HepG2 (cell line): ENCODE measurements at regions not wholly inside any gene's neighbourhood (a gene's known extent, or its start where the extent isn't known, plus 50 kb on each side); places are given as distances from the start of the nearest gene placed in this dataset.

Source experiments
- ATAC-seq: fragments of 200-7000 bp; cut with Tn5 transposase; 3 replicates; pipeline ENCODE4 v1.9.1; 2020; ENCODE audit warnings: mild to moderate bottlenecking, moderate library complexity
- BruUV-seq: library from RNA; stranded (reverse); fragments of 400-500 nt; replicated peaks from 2 replicates; lab custom pipeline; 2021; lab: Mats Ljungman, UMichigan
- CTCF ChIA-PET: fragments of 300-600 bp; formaldehyde crosslinking; extraction: SDS; loops from one replicate; lab custom pipeline; 2021; ENCODE audit warnings: low total read pairs, inconsistent platforms, low intra/inter-chr PET ratio; lab: Yijun Ruan, JAX
- POLR2A ChIA-PET: fragments of 350-600 bp; sonication (Branson Sonifier 250); formaldehyde crosslinking; loops from one replicate; lab custom pipeline; 2020; ENCODE audit warnings: antibody characterized with exemption, inconsistent platforms; lab: Yijun Ruan, JAX
- DNase-seq: peaks from one replicate; pipeline ENCODE4 v3.0.0-alpha.2; 2015; ENCODE audit warnings: low spot score
- FAIRE-seq: peaks from 3 replicates; lab custom pipeline; 2011; peaks lifted over from hg19 to GRCh38; lab: Jason Lieb, UNC
- H2AFZ ChIP-seq: one replicate; pipeline ENCODE4 v1.6.1; 2011; ENCODE audit warnings: low read length, inconsistent platforms
- H3K27ac ChIP-seq: fragments of 300-600 bp; 3 replicates; pipeline ENCODE4 v1.8.0; 2011; ENCODE audit warnings: mixed run types, mild to moderate bottlenecking, mixed read lengths, low read length, inconsistent platforms; ENCODE audit not compliant: insufficient read depth; ENCODE audit errors: extremely low read length
- H3K27me3 ChIP-seq, 2 experiments: fragments of 200-600 bp in 1 of 2; 2 replicates in 1 of 2; 3 replicates in 1 of 2; pipeline versions ENCODE4 v1.6.0 to v1.8.0; 2011; ENCODE audit warnings: low read length in 2 of 2, mild to moderate bottlenecking in 2 of 2, moderate library complexity in 2 of 2, inconsistent platforms in 1 of 2; ENCODE audit not compliant: insufficient read depth in 2 of 2, control insufficient read depth in 1 of 2
- H3K36me3 ChIP-seq, 2 experiments: fragments of 200-600 bp in 1 of 2; replicated peaks in 1 of 2; 2 replicates in 1 of 2; 3 replicates in 1 of 2; pipeline versions ENCODE4 v1.5.1 to v1.8.0; 2011; ENCODE audit warnings: low read length in 2 of 2, inconsistent platforms in 1 of 2; ENCODE audit not compliant: insufficient read depth in 2 of 2, control insufficient read depth in 1 of 2
- H3K4me1 ChIP-seq: 2 replicates; pipeline ENCODE4 v1.5.1; 2012; ENCODE audit warnings: low read length, inconsistent platforms; ENCODE audit not compliant: insufficient read depth
- H3K4me2 ChIP-seq: 2 replicates; pipeline ENCODE4 v1.6.0; 2011; ENCODE audit warnings: low read depth, low read length, inconsistent platforms
- H3K4me3 ChIP-seq, 3 experiments: fragments of 200-600 bp in 1 of 3; sonication (generic), shearing (Covaris generic) in 1 of 3; replicated peaks in 1 of 3; 2 replicates each; pipeline ENCODE4 v1.5.1; 2011 to 2016; ENCODE audit warnings: low read length in 3 of 3, inconsistent platforms in 2 of 3, low read depth in 2 of 3, mild to moderate bottlenecking in 2 of 3, control low read depth in 1 of 3, mixed read lengths in 1 of 3; ENCODE audit not compliant: insufficient read depth in 1 of 3
- H3K79me2 ChIP-seq: one replicate; pipeline ENCODE4 v1.6.1; 2011; ENCODE audit warnings: low read length, inconsistent platforms; ENCODE audit not compliant: insufficient read depth
- H3K9ac ChIP-seq: 2 replicates; pipeline ENCODE4 v1.6.0; 2011; ENCODE audit warnings: mild to moderate bottlenecking, low read depth, low read length, inconsistent platforms; ENCODE audit not compliant: insufficient read depth
- H3K9me3 ChIP-seq: 2 replicates; pipeline ENCODE4 v1.5.1; 2012; ENCODE audit warnings: mild to moderate bottlenecking, low read length
- H4K20me1 ChIP-seq: 2 replicates; pipeline ENCODE4 v1.6.0; 2011; ENCODE audit warnings: inconsistent platforms, mild to moderate bottlenecking, low read length, moderate library complexity; ENCODE audit not compliant: insufficient read depth
- GZF1 ChIP-seq: sonication (generic); formaldehyde crosslinking; IDR thresholded peaks from 2 replicates; pipeline ENCODE4 v1.5.1; 2020; ENCODE audit warnings: mild to moderate bottlenecking, missing genetic modification reagents
- MAFF ChIP-seq: IDR thresholded peaks from 2 replicates; pipeline ENCODE4 v1.6.1; 2011; ENCODE audit warnings: low read depth, low read length, improper control_type of control experiment
- TCF7L2 ChIP-seq: IDR thresholded peaks from 2 replicates; pipeline ENCODE4 v1.6.1; 2011; ENCODE audit warnings: mild to moderate bottlenecking, low read depth, low read length, moderate library complexity
- ZFX ChIP-seq: sonication (generic); formaldehyde crosslinking; IDR thresholded peaks from 2 replicates; pipeline ENCODE4 v1.4.0; 2020; ENCODE audit warnings: mild to moderate bottlenecking, low read depth, missing genetic modification reagents, moderate library complexity
- ZNF432 ChIP-seq: sonication (generic); formaldehyde crosslinking; IDR thresholded peaks from 2 replicates; pipeline ENCODE4 v1.5.0; 2020; ENCODE audit warnings: missing genetic modification reagents, mild to moderate bottlenecking, borderline replicate concordance
- ZNF616 ChIP-seq: sonication (generic); formaldehyde crosslinking; IDR thresholded peaks from 2 replicates; pipeline ENCODE4 v1.5.0; 2020; ENCODE audit warnings: low read depth, mild to moderate bottlenecking, missing genetic modification reagents
- WGBS: methylation state at CpG from one replicate; pipeline ENCODE4 v1.1.6; 2017; ENCODE audit warnings: low lambda C conversion rate; 5-methylcytosine and 5-hydroxymethylcytosine counted together
- in situ Hi-C: cut with HindIII; loops from 2 replicates; pipeline ENCODE4 v1.10.0; 2017; ENCODE audit warnings: low pct_unique_long_range_greater_than_20kb; ENCODE audit not compliant: extremely low pct_ligation_motif_present
- intact Hi-C: fragments of 100-400 bp; cut with micrococcal nuclease; formaldehyde crosslinking; loops from one replicate; pipeline ENCODE4 v1.10.0; 2022; ENCODE audit not compliant: unreplicated experiment
- TF ChIP-seq, protein P1 (sequence below): sonication (generic); formaldehyde crosslinking; IDR thresholded peaks from 2 replicates; pipeline ENCODE4 v1.4.0; 2020; ENCODE audit warnings: missing genetic modification reagents, borderline replicate concordance
- TF ChIP-seq, protein P2 (sequence below): sonication (generic); formaldehyde crosslinking; IDR thresholded peaks from 2 replicates; pipeline ENCODE4 v1.9.0; 2021; ENCODE audit warnings: missing genetic modification reagents, borderline replicate concordance
- TF ChIP-seq, protein P3 (sequence below): sonication (generic); formaldehyde crosslinking; IDR thresholded peaks from 2 replicates; pipeline ENCODE4 v1.4.0; 2020; ENCODE audit warnings: missing genetic modification reagents, borderline replicate concordance
- TF ChIP-seq, protein P4 (sequence below): sonication (generic); formaldehyde crosslinking; IDR thresholded peaks from 2 replicates; pipeline ENCODE4 v1.4.0; 2020; ENCODE audit warnings: low read depth, missing genetic modification reagents

DNA sequence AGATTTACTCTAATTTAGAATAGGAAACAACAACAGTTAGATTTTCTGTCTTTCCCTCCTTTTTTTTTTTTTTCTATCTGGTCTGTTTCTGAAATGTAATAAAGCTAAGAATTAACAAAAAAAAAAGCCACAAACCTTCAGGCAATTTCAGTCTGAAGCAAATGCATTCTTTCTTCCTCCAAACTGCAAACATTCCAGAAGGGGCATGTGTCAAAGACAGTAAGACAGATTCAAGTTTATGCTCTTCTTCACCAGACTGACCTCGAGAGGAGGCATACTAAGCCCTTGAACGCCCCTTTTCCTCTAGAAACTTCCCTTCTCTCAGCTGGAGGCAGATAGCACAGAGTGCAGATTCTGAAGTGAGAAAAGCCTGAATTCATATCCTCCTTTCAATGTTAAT is 654.6 kb upstream of the LMCD1 start (continued):
- no peak for TF ChIP-seq TCF7L2
- no peak for TF ChIP-seq ZNF616 (CRISPR knock-in tag)
- TF ChIP-seq, protein P1, sequence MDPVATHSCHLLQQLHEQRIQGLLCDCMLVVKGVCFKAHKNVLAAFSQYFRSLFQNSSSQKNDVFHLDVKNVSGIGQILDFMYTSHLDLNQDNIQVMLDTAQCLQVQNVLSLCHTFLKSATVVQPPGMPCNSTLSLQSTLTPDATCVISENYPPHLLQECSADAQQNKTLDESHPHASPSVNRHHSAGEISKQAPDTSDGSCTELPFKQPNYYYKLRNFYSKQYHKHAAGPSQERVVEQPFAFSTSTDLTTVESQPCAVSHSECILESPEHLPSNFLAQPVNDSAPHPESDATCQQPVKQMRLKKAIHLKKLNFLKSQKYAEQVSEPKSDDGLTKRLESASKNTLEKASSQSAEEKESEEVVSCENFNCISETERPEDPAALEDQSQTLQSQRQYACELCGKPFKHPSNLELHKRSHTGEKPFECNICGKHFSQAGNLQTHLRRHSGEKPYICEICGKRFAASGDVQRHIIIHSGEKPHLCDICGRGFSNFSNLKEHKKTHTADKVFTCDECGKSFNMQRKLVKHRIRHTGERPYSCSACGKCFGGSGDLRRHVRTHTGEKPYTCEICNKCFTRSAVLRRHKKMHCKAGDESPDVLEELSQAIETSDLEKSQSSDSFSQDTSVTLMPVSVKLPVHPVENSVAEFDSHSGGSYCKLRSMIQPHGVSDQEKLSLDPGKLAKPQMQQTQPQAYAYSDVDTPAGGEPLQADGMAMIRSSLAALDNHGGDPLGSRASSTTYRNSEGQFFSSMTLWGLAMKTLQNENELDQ: no peak

DNA sequence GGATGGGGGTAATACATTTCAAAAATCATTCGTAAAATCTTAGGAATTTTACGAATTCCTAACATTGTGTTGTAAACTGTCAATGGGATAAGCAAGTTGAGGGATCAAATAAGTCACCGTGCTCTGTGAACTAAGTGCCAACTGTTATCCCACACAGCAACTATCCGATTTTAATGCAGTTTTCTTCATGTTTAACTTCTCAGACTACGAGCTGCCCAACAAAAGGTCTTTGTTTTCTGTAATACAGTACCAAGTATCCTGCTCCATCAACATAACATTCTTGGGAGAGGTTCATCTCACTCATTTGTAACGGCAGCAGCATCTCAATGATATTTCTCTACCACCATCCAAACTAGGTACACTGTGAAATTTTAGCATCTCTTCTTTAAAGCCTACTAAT is 654.1 kb upstream of the LMCD1 start:
- Histone ChIP-seq H3K9ac (no peak overlapping the region), H2AFZ (no peak overlapping the region), H3K79me2 (no peaks in the 10 kb centered on the region), H3K27ac (no peak overlapping the region), H3K4me2 (no peak overlapping the region), H3K27me3 (no peaks in the 10 kb centered on the region), H3K4me3 (no peak overlapping the region), H3K4me1 (no peaks in the 10 kb centered on the region), H3K9me3 (peaks cover 50% of the 10 kb centered on the region), H4K20me1 (no peaks in the 10 kb centered on the region), H3K36me3 (no peaks in the 10 kb centered on the region)
- POLR2A ChIA-PET: no interaction called here
- DNase-seq: no peak
- CTCF ChIA-PET: no interaction called here
- intact Hi-C loops: no loop called here
- in situ Hi-C loops: no loop called here
- 26% methylated on average over 6 of the region's 6 CpGs for WGBS
- BruUV-seq: no TSS peak
- FAIRE-seq: no peak
- no peak for ATAC-seq
- TF ChIP-seq, protein P2, sequence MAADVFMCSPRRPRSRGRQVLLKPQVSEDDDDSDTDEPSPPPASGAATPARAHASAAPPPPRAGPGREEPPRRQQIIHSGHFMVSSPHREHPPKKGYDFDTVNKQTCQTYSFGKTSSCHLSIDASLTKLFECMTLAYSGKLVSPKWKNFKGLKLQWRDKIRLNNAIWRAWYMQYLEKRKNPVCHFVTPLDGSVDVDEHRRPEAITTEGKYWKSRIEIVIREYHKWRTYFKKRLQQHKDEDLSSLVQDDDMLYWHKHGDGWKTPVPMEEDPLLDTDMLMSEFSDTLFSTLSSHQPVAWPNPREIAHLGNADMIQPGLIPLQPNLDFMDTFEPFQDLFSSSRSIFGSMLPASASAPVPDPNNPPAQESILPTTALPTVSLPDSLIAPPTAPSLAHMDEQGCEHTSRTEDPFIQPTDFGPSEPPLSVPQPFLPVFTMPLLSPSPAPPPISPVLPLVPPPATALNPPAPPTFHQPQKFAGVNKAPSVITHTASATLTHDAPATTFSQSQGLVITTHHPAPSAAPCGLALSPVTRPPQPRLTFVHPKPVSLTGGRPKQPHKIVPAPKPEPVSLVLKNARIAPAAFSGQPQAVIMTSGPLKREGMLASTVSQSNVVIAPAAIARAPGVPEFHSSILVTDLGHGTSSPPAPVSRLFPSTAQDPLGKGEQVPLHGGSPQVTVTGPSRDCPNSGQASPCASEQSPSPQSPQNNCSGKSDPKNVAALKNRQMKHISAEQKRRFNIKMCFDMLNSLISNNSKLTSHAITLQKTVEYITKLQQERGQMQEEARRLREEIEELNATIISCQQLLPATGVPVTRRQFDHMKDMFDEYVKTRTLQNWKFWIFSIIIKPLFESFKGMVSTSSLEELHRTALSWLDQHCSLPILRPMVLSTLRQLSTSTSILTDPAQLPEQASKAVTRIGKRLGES (CRISPR knock-in tag): no peak
- TF ChIP-seq ZFX (CRISPR knock-in tag) (no peak), MAFF (no peak), GZF1 (no peak), ZNF432 (CRISPR knock-in tag) (no peak)
- TF ChIP-seq, protein P3, sequence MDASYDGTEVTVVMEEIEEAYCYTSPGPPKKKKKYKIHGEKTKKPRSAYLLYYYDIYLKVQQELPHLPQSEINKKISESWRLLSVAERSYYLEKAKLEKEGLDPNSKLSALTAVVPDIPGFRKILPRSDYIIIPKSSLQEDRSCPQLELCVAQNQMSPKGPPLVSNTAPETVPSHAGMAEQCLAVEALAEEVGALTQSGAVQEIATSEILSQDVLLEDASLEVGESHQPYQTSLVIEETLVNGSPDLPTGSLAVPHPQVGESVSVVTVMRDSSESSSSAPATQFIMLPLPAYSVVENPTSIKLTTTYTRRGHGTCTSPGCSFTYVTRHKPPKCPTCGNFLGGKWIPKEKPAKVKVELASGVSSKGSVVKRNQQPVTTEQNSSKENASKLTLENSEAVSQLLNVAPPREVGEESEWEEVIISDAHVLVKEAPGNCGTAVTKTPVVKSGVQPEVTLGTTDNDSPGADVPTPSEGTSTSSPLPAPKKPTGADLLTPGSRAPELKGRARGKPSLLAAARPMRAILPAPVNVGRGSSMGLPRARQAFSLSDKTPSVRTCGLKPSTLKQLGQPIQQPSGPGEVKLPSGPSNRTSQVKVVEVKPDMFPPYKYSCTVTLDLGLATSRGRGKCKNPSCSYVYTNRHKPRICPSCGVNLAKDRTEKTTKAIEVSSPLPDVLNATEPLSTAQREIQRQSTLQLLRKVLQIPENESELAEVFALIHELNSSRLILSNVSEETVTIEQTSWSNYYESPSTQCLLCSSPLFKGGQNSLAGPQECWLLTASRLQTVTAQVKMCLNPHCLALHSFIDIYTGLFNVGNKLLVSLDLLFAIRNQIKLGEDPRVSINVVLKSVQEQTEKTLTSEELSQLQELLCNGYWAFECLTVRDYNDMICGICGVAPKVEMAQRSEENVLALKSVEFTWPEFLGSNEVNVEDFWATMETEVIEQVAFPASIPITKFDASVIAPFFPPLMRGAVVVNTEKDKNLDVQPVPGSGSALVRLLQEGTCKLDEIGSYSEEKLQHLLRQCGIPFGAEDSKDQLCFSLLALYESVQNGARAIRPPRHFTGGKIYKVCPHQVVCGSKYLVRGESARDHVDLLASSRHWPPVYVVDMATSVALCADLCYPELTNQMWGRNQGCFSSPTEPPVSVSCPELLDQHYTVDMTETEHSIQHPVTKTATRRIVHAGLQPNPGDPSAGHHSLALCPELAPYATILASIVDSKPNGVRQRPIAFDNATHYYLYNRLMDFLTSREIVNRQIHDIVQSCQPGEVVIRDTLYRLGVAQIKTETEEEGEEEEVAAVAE: no peak
- TF ChIP-seq, protein P4, sequence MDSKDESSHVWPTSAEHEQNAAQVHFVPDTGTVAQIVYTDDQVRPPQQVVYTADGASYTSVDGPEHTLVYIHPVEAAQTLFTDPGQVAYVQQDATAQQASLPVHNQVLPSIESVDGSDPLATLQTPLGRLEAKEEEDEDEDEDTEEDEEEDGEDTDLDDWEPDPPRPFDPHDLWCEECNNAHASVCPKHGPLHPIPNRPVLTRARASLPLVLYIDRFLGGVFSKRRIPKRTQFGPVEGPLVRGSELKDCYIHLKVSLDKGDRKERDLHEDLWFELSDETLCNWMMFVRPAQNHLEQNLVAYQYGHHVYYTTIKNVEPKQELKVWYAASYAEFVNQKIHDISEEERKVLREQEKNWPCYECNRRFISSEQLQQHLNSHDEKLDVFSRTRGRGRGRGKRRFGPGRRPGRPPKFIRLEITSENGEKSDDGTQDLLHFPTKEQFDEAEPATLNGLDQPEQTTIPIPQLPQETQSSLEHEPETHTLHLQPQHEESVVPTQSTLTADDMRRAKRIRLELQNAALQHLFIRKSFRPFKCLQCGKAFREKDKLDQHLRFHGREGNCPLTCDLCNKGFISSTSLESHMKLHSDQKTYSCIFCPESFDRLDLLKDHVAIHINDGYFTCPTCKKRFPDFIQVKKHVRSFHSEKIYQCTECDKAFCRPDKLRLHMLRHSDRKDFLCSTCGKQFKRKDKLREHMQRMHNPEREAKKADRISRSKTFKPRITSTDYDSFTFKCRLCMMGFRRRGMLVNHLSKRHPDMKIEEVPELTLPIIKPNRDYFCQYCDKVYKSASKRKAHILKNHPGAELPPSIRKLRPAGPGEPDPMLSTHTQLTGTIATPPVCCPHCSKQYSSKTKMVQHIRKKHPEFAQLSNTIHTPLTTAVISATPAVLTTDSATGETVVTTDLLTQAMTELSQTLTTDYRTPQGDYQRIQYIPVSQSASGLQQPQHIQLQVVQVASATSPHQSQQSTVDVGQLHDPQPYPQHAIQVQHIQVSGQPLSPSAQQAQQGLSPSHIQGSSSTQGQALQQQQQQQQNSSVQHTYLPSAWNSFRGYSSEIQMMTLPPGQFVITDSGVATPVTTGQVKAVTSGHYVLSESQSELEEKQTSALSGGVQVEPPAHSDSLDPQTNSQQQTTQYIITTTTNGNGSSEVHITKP: no peak
